ENCODE measurements at regions not wholly inside any gene's neighbourhood (a gene's known extent, or its start where the extent isn't known, plus 50 kb on each side); places are given as distances from the start of the nearest gene placed in this dataset.

GRCh38 chr4:64559571-64559970 is 150.3 kb upstream of the TECRL start:
- Histone ChIP-seq H3K9me3 (no peaks in the 10 kb centered on the region), H3K4me1 (peaks cover 9% of the 10 kb centered on the region), H3K4me3 (no peak overlapping the region), H3K36me3 (no peaks in the 10 kb centered on the region), H3K27me3 (no peaks in the 10 kb centered on the region), H3K27ac (no peak overlapping the region)
- no peak for TF ChIP-seq POLR2AphosphoS5 (IDR thresholded peaks at IDR 0.05; ENCODE audit: insufficient read depth in 1 of 2, low read depth in 1 of 2)
- no peak for TF ChIP-seq CTCF (IDR thresholded peaks at IDR 0.05)
- intact Hi-C loops (cut with DNase I) = no loop called here
- no peak for DNase-seq (ENCODE audit: extremely low spot score in 2 of 2)

- H3K27ac ChIP-seq = no peak overlapping the region
- H3K27me3 ChIP-seq = no peaks in the 10 kb centered on the region
- TF ChIP-seq CTCF (IDR thresholded peaks at IDR 0.05) (no peak), POLR2AphosphoS5 (IDR thresholded peaks at IDR 0.05; ENCODE audit: insufficient read depth in 1 of 2, low read depth in 1 of 2) (no peak), POLR2A (IDR thresholded peaks at IDR 0.05) (no peak)
- H3K4me3 ChIP-seq = no peak overlapping the region
- H3K9me3 ChIP-seq = no peaks in the 10 kb centered on the region
- intact Hi-C loops (cut with DNase I) = no loop called here
- no peaks in the 10 kb centered on the region for H3K36me3 ChIP-seq
- no peak for DNase-seq (ENCODE audit: extremely low spot score in 2 of 2)
- H3K4me1 ChIP-seq = no peaks in the 10 kb centered on the region
Measured at GRCh38 chr4:64551125-64551524, 141.9 kb upstream of the TECRL start.

- no peak overlapping the region for H3K27ac ChIP-seq
- H3K27me3 ChIP-seq = no peaks in the 10 kb centered on the region
- TF ChIP-seq CTCF (IDR thresholded peaks at IDR 0.05) (no peak), POLR2AphosphoS5 (IDR thresholded peaks at IDR 0.05; ENCODE audit: insufficient read depth in 1 of 2, low read depth in 1 of 2) (no peak), POLR2A (IDR thresholded peaks at IDR 0.05) (no peak)
- H3K9me3 ChIP-seq = no peaks in the 10 kb centered on the region
- no peak overlapping the region for H3K4me3 ChIP-seq
- intact Hi-C loops (cut with DNase I) = no loop called here
- no peaks in the 10 kb centered on the region for H3K36me3 ChIP-seq
- no peaks in the 10 kb centered on the region for H3K4me1 ChIP-seq
- DNase-seq (ENCODE audit: extremely low spot score in 2 of 2) = no peak
Measured at GRCh38 chr4:64545593-64545992, 136.3 kb upstream of the TECRL start.

GRCh38 chr4:64539234-64539849 is 130.1 kb upstream of the TECRL start:
- H3K27ac ChIP-seq = no peak overlapping the region
- intact Hi-C loops (cut with DNase I) = no loop called here
- no peak overlapping the region for H3K4me3 ChIP-seq
- DNase-seq (ENCODE audit: extremely low spot score in 2 of 2) = no peak
- no peaks in the 10 kb centered on the region for H3K27me3 ChIP-seq
- H3K36me3 ChIP-seq = no peaks in the 10 kb centered on the region
- H3K9me3 ChIP-seq = no peaks in the 10 kb centered on the region
- peak; percentile 43 to 58 (median 46) for TF ChIP-seq CTCF (IDR thresholded peaks at IDR 0.05)
- TF ChIP-seq POLR2AphosphoS5 (IDR thresholded peaks at IDR 0.05; ENCODE audit: insufficient read depth in 1 of 2, low read depth in 1 of 2) = no peak
- no peak for TF ChIP-seq POLR2A (IDR thresholded peaks at IDR 0.05)
- H3K4me1 ChIP-seq = no peaks in the 10 kb centered on the region

- H3K4me1 ChIP-seq = no peaks in the 10 kb centered on the region
- no peaks in the 10 kb centered on the region for H3K36me3 ChIP-seq
- no peak for DNase-seq (ENCODE audit: extremely low spot score in 2 of 2)
- intact Hi-C loops (cut with DNase I) = no loop called here
- H3K4me3 ChIP-seq = no peak overlapping the region
- H3K27me3 ChIP-seq = no peaks in the 10 kb centered on the region
- no peaks in the 10 kb centered on the region for H3K9me3 ChIP-seq
- no peak for TF ChIP-seq POLR2A (IDR thresholded peaks at IDR 0.05)
- TF ChIP-seq POLR2AphosphoS5 (IDR thresholded peaks at IDR 0.05; ENCODE audit: insufficient read depth in 1 of 2, low read depth in 1 of 2) = no peak
- no peak for TF ChIP-seq CTCF (IDR thresholded peaks at IDR 0.05)
- no peak overlapping the region for H3K27ac ChIP-seq
Measured at GRCh38 chr4:64538219-64538618, 129.0 kb upstream of the TECRL start.

All from vagina (tissue), 2 donors.